ENCODE measurements at regions not wholly inside any gene's neighbourhood (a gene's known extent, or its start where the extent isn't known, plus 50 kb on each side); places are given as distances from the start of the nearest gene placed in this dataset.
A peak's percentile ranks its signal among the peaks of the same experiment; 100 is the strongest.

DNA sequence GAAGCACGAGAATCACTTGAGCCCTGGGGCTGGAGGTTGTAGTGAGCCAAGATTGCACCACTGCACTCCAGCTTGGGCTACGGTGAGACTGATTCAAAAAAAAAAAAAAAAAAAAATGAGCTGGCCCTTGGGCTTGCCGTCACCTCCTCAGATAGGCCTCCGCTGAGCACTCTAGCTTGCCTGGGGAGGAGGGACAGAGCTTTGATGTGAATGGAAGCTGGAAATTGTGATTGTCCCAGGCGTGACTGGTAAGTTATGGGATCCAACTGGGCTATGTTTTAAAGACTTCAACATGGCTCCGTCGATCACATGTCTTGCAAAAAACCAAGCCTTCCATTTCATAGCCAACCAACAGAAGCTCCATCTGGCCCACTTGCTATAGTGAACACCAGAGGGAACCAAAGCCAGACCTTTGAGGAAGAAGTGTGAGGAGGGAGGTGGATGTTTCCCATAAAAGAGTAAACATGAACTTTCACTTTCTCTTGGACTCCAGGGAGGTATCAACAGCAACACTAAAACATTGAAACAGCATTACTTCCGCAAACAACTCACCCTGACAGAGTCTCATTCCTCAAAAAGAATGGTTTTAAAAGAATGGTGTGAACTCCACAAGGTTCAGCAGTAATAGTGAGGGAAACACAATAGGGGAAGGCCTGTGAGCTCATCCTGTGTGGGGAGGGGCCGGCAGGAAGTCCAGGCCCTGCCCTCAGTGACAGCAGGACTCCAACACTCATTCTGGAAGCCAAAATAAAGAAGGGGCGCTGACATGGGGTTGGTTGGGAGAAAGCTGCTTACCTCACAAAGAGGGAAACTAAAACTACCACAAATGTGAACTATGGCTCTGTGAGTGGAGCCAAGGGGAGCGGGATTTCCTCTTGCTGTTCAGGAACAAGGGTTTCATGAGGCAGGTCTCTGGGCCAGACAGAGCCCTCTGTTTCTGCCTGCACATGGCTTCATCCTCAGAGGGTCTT is 59.2 kb upstream of the IL12A start:
- TF ChIP-seq, protein P1, sequence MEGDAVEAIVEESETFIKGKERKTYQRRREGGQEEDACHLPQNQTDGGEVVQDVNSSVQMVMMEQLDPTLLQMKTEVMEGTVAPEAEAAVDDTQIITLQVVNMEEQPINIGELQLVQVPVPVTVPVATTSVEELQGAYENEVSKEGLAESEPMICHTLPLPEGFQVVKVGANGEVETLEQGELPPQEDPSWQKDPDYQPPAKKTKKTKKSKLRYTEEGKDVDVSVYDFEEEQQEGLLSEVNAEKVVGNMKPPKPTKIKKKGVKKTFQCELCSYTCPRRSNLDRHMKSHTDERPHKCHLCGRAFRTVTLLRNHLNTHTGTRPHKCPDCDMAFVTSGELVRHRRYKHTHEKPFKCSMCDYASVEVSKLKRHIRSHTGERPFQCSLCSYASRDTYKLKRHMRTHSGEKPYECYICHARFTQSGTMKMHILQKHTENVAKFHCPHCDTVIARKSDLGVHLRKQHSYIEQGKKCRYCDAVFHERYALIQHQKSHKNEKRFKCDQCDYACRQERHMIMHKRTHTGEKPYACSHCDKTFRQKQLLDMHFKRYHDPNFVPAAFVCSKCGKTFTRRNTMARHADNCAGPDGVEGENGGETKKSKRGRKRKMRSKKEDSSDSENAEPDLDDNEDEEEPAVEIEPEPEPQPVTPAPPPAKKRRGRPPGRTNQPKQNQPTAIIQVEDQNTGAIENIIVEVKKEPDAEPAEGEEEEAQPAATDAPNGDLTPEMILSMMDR (IDR thresholded peaks at IDR 0.05), result peak in 3 of 6 experiments; percentile 32 to 46 (median 37)
- TF ChIP-seq POLR2A (IDR thresholded peaks at IDR 0.05), result no peak
- TF ChIP-seq POLR2AphosphoS5 (IDR thresholded peaks at IDR 0.05), result no peak
- no peak for TF ChIP-seq EP300 (IDR thresholded peaks at IDR 0.05)
